Hepatocyte (in vitro differentiated cells): ENCODE measurements at regions not wholly inside any gene's neighbourhood (a gene's known extent, or its start where the extent isn't known, plus 50 kb on each side); places are given as distances from the start of the nearest gene placed in this dataset.

Experiments
- DNase-seq: peaks from one replicate; pipeline ENCODE4 v3.0.0-alpha.2; 2016; ENCODE audit warnings: low spot score
- H2AFZ ChIP-seq: fragments of 200-600 bp; sonication (generic); 2 replicates; pipeline ENCODE4 v1.6.0; 2016; ENCODE audit warnings: antibody characterized with exemption, mild to moderate bottlenecking
- H3K27ac ChIP-seq: fragments of 200-600 bp; sonication (generic); 2 replicates; pipeline ENCODE4 v1.5.1; 2016; ENCODE audit warnings: mild to moderate bottlenecking
- H3K27me3 ChIP-seq: fragments of 200-600 bp; sonication (generic); 2 replicates; pipeline ENCODE4 v1.6.1; 2016
- H3K36me3 ChIP-seq: fragments of 200-600 bp; sonication (generic); replicated peaks from 2 replicates; pipeline ENCODE4 v1.5.1; 2016; ENCODE audit warnings: low read depth; ENCODE audit not compliant: insufficient read depth
- H3K4me1 ChIP-seq: fragments of 200-600 bp; sonication (generic); 2 replicates; pipeline ENCODE4 v1.5.1; 2016; ENCODE audit warnings: mild to moderate bottlenecking, moderate library complexity; ENCODE audit not compliant: insufficient read depth
- H3K4me2 ChIP-seq: fragments of 200-600 bp; sonication (generic); 2 replicates; pipeline ENCODE4 v1.6.0; 2016
- H3K4me3 ChIP-seq: fragments of 200-600 bp; sonication (generic); 2 replicates; pipeline ENCODE4 v1.5.1; 2016; ENCODE audit warnings: mild to moderate bottlenecking
- H3K79me2 ChIP-seq: fragments of 200-600 bp; sonication (generic); 2 replicates; pipeline ENCODE4 v1.6.0; 2017; ENCODE audit warnings: mild to moderate bottlenecking
- H3K9me2 ChIP-seq: fragments of 200-600 bp; sonication (generic); replicated peaks from 2 replicates; pipeline ENCODE4 v1.6.0; 2017; ENCODE audit warnings: mild to moderate bottlenecking; ENCODE audit not compliant: insufficient read depth
- H3K9me3 ChIP-seq: fragments of 200-600 bp; sonication (generic); 2 replicates; pipeline ENCODE4 v1.5.1; 2016; ENCODE audit warnings: low read depth, mild to moderate bottlenecking
- H4K20me1 ChIP-seq: fragments of 200-600 bp; sonication (generic); 2 replicates; pipeline ENCODE4 v1.6.0; 2016; ENCODE audit warnings: mild to moderate bottlenecking; ENCODE audit not compliant: insufficient read depth, poor library complexity, severe bottlenecking
- CTCF ChIP-seq: fragments of 200-600 bp; sonication (generic); IDR thresholded peaks from 2 replicates; pipeline ENCODE4 v1.5.1; 2016; ENCODE audit warnings: antibody characterized with exemption, mild to moderate bottlenecking; ENCODE audit not compliant: poor library complexity
- EZH2 ChIP-seq: fragments of 200-600 bp; sonication (generic); IDR thresholded peaks from 2 replicates; pipeline ENCODE4 v1.6.1; 2016; ENCODE audit warnings: antibody characterized with exemption, mild to moderate bottlenecking, borderline replicate concordance
- EZH2phosphoT487 ChIP-seq: fragments of 200-600 bp; sonication (generic); IDR thresholded peaks from one replicate; pipeline ENCODE4 v1.6.1; 2018; ENCODE audit warnings: antibody characterized with exemption, mild to moderate bottlenecking, low read depth, moderate library complexity; ENCODE audit not compliant: unreplicated experiment, severe bottlenecking
- WGBS: methylation state at CpG from one replicate; pipeline ENCODE4 v1.1.6; 2016; ENCODE audit warnings: low lambda C conversion rate; ENCODE audit errors: missing lambda C conversion rate; 5-methylcytosine and 5-hydroxymethylcytosine counted together

- no peak for TF ChIP-seq EZH2phosphoT487
- TF ChIP-seq EZH2 = no peak
- TF ChIP-seq CTCF = no peak
Measured at GRCh38 chr9:26459959-26460358, 432.6 kb downstream of the CAAP1 start.

GRCh38 chr9:26458054-26458453 lies 434.5 kb downstream of the CAAP1 start:
- DNase-seq = no peak
- H4K20me1 ChIP-seq = no peaks in the 10 kb centered on the region
- no peak overlapping the region for H2AFZ ChIP-seq
- H3K4me2 ChIP-seq = no peak overlapping the region
- TF ChIP-seq EZH2 (no peak), CTCF (no peak), EZH2phosphoT487 (no peak)
- H3K27me3 ChIP-seq = no peaks in the 10 kb centered on the region
- H3K27ac ChIP-seq = no peak overlapping the region
- no peaks in the 10 kb centered on the region for H3K4me1 ChIP-seq
- no peaks in the 10 kb centered on the region for H3K9me2 ChIP-seq
- H3K79me2 ChIP-seq = no peaks in the 10 kb centered on the region
- H3K4me3 ChIP-seq = no peak overlapping the region
- H3K36me3 ChIP-seq = no peaks in the 10 kb centered on the region
- no peaks in the 10 kb centered on the region for H3K9me3 ChIP-seq

More at GRCh38 chr9:26459959-26460358, 432.6 kb downstream of the CAAP1 start:
- Histone ChIP-seq H4K20me1 (no peaks in the 10 kb centered on the region), H3K27me3 (no peaks in the 10 kb centered on the region), H3K36me3 (no peaks in the 10 kb centered on the region), H2AFZ (no peak overlapping the region), H3K9me3 (no peaks in the 10 kb centered on the region), H3K27ac (no peak overlapping the region), H3K4me1 (no peaks in the 10 kb centered on the region), H3K9me2 (no peaks in the 10 kb centered on the region), H3K79me2 (no peaks in the 10 kb centered on the region), H3K4me2 (no peak overlapping the region), H3K4me3 (no peak overlapping the region)
- 65% methylated on average over 2 of the region's 2 CpGs for WGBS
- no peak for DNase-seq

GRCh38 chr9:26457151-26457550 lies 435.5 kb downstream of the CAAP1 start:
- H2AFZ ChIP-seq = no peak overlapping the region
- 73% methylated on average over 3 of the region's 3 CpGs for WGBS
- DNase-seq = no peak
- H3K79me2 ChIP-seq = no peaks in the 10 kb centered on the region
- H3K9me3 ChIP-seq = no peaks in the 10 kb centered on the region
- no peak for TF ChIP-seq EZH2phosphoT487
- no peak for TF ChIP-seq EZH2
- TF ChIP-seq CTCF = no peak
- H3K9me2 ChIP-seq = no peaks in the 10 kb centered on the region
- no peaks in the 10 kb centered on the region for H3K27me3 ChIP-seq
- H3K27ac ChIP-seq = no peak overlapping the region
- H3K4me3 ChIP-seq = no peak overlapping the region
- H3K4me1 ChIP-seq = no peaks in the 10 kb centered on the region
- no peak overlapping the region for H3K4me2 ChIP-seq
- H4K20me1 ChIP-seq = no peaks in the 10 kb centered on the region
- no peaks in the 10 kb centered on the region for H3K36me3 ChIP-seq

GRCh38 chr9:26439061-26439624 lies 453.5 kb downstream of the CAAP1 start:
- H3K4me3 ChIP-seq = no peak overlapping the region
- 87% methylated on average over 3 of the region's 3 CpGs for WGBS
- no peak for DNase-seq
- H3K4me1 ChIP-seq = no peaks in the 10 kb centered on the region
- no peak overlapping the region for H3K4me2 ChIP-seq
- no peaks in the 10 kb centered on the region for H3K9me2 ChIP-seq
- H3K9me3 ChIP-seq = no peaks in the 10 kb centered on the region
- H3K27me3 ChIP-seq = no peaks in the 10 kb centered on the region
- H3K36me3 ChIP-seq = no peaks in the 10 kb centered on the region
- no peak overlapping the region for H3K27ac ChIP-seq
- no peaks in the 10 kb centered on the region for H4K20me1 ChIP-seq
- H3K79me2 ChIP-seq = no peaks in the 10 kb centered on the region
- TF ChIP-seq EZH2phosphoT487 (no peak), EZH2 (no peak), CTCF (no peak)
- H2AFZ ChIP-seq = no peak overlapping the region
